GM18868 (cell line): ENCODE measurements at regions not wholly inside any gene's neighbourhood (a gene's known extent, or its start where the extent isn't known, plus 50 kb on each side); places are given as distances from the start of the nearest gene placed in this dataset.
"Not testable (repeated sequence)": the region's sequence is repeated elsewhere in the genome, so short reads cannot be mapped to it uniquely, and the experiment has no call there.

ENCODE experiments used
- ATAC-seq: cut with Tn5 transposase; IDR thresholded peaks from one replicate; pipeline ENCODE4 v1.9.1; 2021; ENCODE audit warnings: mild to moderate bottlenecking, moderate library complexity; ENCODE audit not compliant: unreplicated experiment

GRCh38 chr2:153420394-153420793 lies 58.2 kb downstream of the RPRM start:
- ATAC-seq, result no peak

- no peak for ATAC-seq
Measured at GRCh38 chr2:153417077-153417476, 61.5 kb downstream of the RPRM start.

GRCh38 chr2:153416071-153416470 lies 62.5 kb downstream of the RPRM start:
- ATAC-seq, result no peak

GRCh38 chr2:153408710-153409385 lies 69.7 kb downstream of the RPRM start:
- no peak for ATAC-seq

- ATAC-seq, result no peak
Measured at GRCh38 chr2:153405196-153405595, 73.4 kb downstream of the RPRM start.

GRCh38 chr2:153404792-153405191 lies 73.8 kb downstream of the RPRM start:
- no peak for ATAC-seq

- no peak for ATAC-seq
Measured at GRCh38 chr2:153403940-153404339, 74.6 kb downstream of the RPRM start.

GRCh38 chr2:153403352-153403751 lies 75.2 kb downstream of the RPRM start:
- ATAC-seq, result not testable (repeated sequence)

GRCh38 chr2:153394686-153395085 lies 83.9 kb downstream of the RPRM start:
- ATAC-seq, result no peak

- no peak for ATAC-seq
Measured at GRCh38 chr2:153394247-153394646, 84.3 kb downstream of the RPRM start.

GRCh38 chr2:153393518-153393917 lies 85.0 kb downstream of the RPRM start:
- no peak for ATAC-seq

GRCh38 chr2:153391131-153391530 lies 87.4 kb downstream of the RPRM start:
- no peak for ATAC-seq

- no peak for ATAC-seq
Measured at GRCh38 chr2:153388246-153388645, 90.3 kb downstream of the RPRM start.

- ATAC-seq, result no peak
Measured at GRCh38 chr2:153387203-153387602, 91.4 kb downstream of the RPRM start.

GRCh38 chr2:153386481-153386897 lies 92.1 kb downstream of the RPRM start:
- ATAC-seq, result no peak

- ATAC-seq, result no peak
Measured at GRCh38 chr2:153373510-153374279, 104.9 kb downstream of the RPRM start.

GRCh38 chr2:153360239-153360638 lies 118.3 kb downstream of the RPRM start:
- ATAC-seq, result no peak

- no peak for ATAC-seq
Measured at GRCh38 chr2:153354377-153354776, 124.2 kb downstream of the RPRM start.

GRCh38 chr2:153349603-153350002 lies 129.0 kb downstream of the RPRM start:
- no peak for ATAC-seq

GRCh38 chr2:153347818-153348495 lies 130.6 kb downstream of the RPRM start:
- ATAC-seq, result no peak

- ATAC-seq, result no peak
Measured at GRCh38 chr2:153320879-153321278, 157.7 kb downstream of the RPRM start.

- no peak for ATAC-seq
Measured at GRCh38 chr2:153311432-153311831, 167.1 kb downstream of the RPRM start.
